ENCODE measurements at regions not wholly inside any gene's neighbourhood (a gene's known extent, or its start where the extent isn't known, plus 50 kb on each side); places are given as distances from the start of the nearest gene placed in this dataset.

DNA sequence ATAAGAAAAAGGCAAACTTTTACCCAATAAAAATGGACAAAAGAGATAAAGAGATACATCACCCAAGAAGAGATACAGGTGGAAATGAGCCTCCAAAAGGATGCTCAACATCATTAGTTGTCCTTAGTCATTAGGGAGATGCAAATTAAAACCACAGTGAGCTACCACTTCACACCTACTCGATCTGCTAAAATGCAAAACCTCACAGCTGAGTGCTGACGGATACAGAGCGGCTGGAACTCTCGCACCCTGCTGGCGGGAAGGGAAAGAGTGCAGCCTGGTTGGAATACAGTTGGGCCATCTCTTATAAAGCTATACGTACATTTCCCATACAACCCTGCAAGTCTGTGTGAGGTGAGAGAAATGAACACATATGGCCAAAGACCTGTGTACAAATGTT lies 78.5 kb upstream of the PRR20G start:
- Histone ChIP-seq H2AFZ (ENCODE audit: low read depth, low read length) (no peak overlapping the region), H3K9me2 (ENCODE audit: insufficient read depth, low read length) (no peaks in the 10 kb centered on the region), H3K79me2 (replicated peaks; ENCODE audit: insufficient read depth, low read length) (no peaks in the 10 kb centered on the region), H3K9ac (ENCODE audit: low read length) (no peak overlapping the region), H3K27ac (ENCODE audit: low read length) (no peak overlapping the region), H3K4me2 (ENCODE audit: low read length) (no peak overlapping the region), H4K20me1 (ENCODE audit: insufficient read depth) (no peaks in the 10 kb centered on the region), H3K36me3 (ENCODE audit: insufficient read depth, low read length) (no peaks in the 10 kb centered on the region), H3K9me3 (ENCODE audit: low read length) (peaks cover 3% of the 10 kb centered on the region), H3K4me3 (ENCODE audit: low read length) (no peak overlapping the region), H3F3A (ENCODE audit: insufficient read depth, low read length, poor library complexity, severe bottlenecking) (no peaks in the 10 kb centered on the region), H3K27me3 (ENCODE audit: insufficient read depth, low read depth, low read length) (no peaks in the 10 kb centered on the region)
- TF ChIP-seq, protein P1, sequence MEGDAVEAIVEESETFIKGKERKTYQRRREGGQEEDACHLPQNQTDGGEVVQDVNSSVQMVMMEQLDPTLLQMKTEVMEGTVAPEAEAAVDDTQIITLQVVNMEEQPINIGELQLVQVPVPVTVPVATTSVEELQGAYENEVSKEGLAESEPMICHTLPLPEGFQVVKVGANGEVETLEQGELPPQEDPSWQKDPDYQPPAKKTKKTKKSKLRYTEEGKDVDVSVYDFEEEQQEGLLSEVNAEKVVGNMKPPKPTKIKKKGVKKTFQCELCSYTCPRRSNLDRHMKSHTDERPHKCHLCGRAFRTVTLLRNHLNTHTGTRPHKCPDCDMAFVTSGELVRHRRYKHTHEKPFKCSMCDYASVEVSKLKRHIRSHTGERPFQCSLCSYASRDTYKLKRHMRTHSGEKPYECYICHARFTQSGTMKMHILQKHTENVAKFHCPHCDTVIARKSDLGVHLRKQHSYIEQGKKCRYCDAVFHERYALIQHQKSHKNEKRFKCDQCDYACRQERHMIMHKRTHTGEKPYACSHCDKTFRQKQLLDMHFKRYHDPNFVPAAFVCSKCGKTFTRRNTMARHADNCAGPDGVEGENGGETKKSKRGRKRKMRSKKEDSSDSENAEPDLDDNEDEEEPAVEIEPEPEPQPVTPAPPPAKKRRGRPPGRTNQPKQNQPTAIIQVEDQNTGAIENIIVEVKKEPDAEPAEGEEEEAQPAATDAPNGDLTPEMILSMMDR (IDR thresholded peaks at IDR 0.05; ENCODE audit: poor library complexity, severe bottlenecking): peak; percentile 44
- TF ChIP-seq EZH2 (IDR thresholded peaks at IDR 0.05; ENCODE audit: borderline replicate concordance, insufficient read depth, low read length, poor library complexity, severe bottlenecking) (no peak), MXI1 (conservative IDR thresholded peaks at IDR 0.05; ENCODE audit: poor library complexity, severe bottlenecking) (no peak), TAF1 (IDR thresholded peaks at IDR 0.05; ENCODE audit: low read depth) (no peak), SMC3 (conservative IDR thresholded peaks at IDR 0.05; ENCODE audit: poor library complexity) (no peak)
- TF ChIP-seq, protein P2, sequence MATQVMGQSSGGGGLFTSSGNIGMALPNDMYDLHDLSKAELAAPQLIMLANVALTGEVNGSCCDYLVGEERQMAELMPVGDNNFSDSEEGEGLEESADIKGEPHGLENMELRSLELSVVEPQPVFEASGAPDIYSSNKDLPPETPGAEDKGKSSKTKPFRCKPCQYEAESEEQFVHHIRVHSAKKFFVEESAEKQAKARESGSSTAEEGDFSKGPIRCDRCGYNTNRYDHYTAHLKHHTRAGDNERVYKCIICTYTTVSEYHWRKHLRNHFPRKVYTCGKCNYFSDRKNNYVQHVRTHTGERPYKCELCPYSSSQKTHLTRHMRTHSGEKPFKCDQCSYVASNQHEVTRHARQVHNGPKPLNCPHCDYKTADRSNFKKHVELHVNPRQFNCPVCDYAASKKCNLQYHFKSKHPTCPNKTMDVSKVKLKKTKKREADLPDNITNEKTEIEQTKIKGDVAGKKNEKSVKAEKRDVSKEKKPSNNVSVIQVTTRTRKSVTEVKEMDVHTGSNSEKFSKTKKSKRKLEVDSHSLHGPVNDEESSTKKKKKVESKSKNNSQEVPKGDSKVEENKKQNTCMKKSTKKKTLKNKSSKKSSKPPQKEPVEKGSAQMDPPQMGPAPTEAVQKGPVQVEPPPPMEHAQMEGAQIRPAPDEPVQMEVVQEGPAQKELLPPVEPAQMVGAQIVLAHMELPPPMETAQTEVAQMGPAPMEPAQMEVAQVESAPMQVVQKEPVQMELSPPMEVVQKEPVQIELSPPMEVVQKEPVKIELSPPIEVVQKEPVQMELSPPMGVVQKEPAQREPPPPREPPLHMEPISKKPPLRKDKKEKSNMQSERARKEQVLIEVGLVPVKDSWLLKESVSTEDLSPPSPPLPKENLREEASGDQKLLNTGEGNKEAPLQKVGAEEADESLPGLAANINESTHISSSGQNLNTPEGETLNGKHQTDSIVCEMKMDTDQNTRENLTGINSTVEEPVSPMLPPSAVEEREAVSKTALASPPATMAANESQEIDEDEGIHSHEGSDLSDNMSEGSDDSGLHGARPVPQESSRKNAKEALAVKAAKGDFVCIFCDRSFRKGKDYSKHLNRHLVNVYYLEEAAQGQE (IDR thresholded peaks at IDR 0.05; ENCODE audit: borderline replicate concordance): no peak

DNA sequence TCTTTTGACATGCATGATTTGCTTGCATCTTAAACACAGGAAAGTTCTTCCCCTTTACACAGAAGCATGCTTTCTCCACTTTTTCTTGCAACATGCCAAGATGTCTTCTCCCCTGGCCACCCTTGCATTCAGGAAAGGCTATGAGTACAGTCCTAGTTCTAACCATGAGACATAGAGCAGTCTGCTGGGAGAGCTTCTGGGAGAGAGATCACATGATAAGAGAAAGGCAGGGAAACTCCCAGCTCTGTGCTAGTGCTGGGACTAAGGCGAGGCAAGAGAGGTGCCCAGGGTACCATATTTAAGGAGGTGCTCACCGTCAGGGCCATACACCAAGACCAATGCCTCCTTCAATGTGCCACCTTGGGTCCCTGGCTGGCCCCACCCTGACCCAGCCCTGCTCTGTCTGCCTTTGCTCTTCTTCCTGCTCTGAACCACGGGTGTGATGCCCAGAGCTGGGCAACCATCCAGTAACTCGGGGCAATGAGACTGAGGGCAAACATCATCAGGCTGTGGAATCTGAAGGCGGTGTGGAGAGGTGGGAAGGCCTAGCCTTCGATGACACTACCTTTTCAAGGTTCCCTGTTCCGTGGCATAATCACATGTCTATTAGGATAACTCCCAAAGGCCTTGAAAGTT lies 77.4 kb upstream of the PRR20G start:
- Histone ChIP-seq H3K27me3 (ENCODE audit: insufficient read depth, low read depth, low read length) (no peaks in the 10 kb centered on the region), H4K20me1 (ENCODE audit: insufficient read depth) (no peaks in the 10 kb centered on the region), H3K9ac (ENCODE audit: low read length) (no peak overlapping the region), H3K9me3 (ENCODE audit: low read length) (peaks cover 3% of the 10 kb centered on the region), H3K79me2 (replicated peaks; ENCODE audit: insufficient read depth, low read length) (no peaks in the 10 kb centered on the region), H3K36me3 (ENCODE audit: insufficient read depth, low read length) (no peaks in the 10 kb centered on the region), H2AFZ (ENCODE audit: low read depth, low read length) (no peak overlapping the region), H3K27ac (ENCODE audit: low read length) (no peak overlapping the region), H3K4me2 (ENCODE audit: low read length) (no peak overlapping the region), H3F3A (ENCODE audit: insufficient read depth, low read length, poor library complexity, severe bottlenecking) (no peaks in the 10 kb centered on the region), H3K4me3 (ENCODE audit: low read length) (no peak overlapping the region), H3K9me2 (ENCODE audit: insufficient read depth, low read length) (no peaks in the 10 kb centered on the region)
- TF ChIP-seq, protein P2 (IDR thresholded peaks at IDR 0.05; ENCODE audit: borderline replicate concordance): no peak
- TF ChIP-seq SMC3 (conservative IDR thresholded peaks at IDR 0.05; ENCODE audit: poor library complexity): no peak
- TF ChIP-seq EP300 (conservative IDR thresholded peaks at IDR 0.05; ENCODE audit: poor library complexity, severe bottlenecking): no peak
- TF ChIP-seq MXI1 (conservative IDR thresholded peaks at IDR 0.05; ENCODE audit: poor library complexity, severe bottlenecking): no peak
- no peak for TF ChIP-seq RAD21 (conservative IDR thresholded peaks at IDR 0.05)
- TF ChIP-seq, protein P1 (IDR thresholded peaks at IDR 0.05; ENCODE audit: poor library complexity, severe bottlenecking): no peak
- no peak for TF ChIP-seq POLR2AphosphoS5 (IDR thresholded peaks at IDR 0.05)
- TF ChIP-seq EZH2 (IDR thresholded peaks at IDR 0.05; ENCODE audit: borderline replicate concordance, insufficient read depth, low read length, poor library complexity, severe bottlenecking): no peak
- TF ChIP-seq TAF1 (IDR thresholded peaks at IDR 0.05; ENCODE audit: low read depth): no peak

Data from neural cell (in vitro differentiated cells).